CD4-positive, alpha-beta T cell treated with Interleukin-15 for 1 hour (primary cell): ENCODE measurements at regions not wholly inside any gene's neighbourhood (a gene's known extent, or its start where the extent isn't known, plus 50 kb on each side); places are given as distances from the start of the nearest gene placed in this dataset.
"Not testable (repeated sequence)": the region's sequence is repeated elsewhere in the genome, so short reads cannot be mapped to it uniquely, and the experiment has no call there.

ENCODE experiments used
- DNase-seq: peaks from one replicate; pipeline ENCODE4 v3.0.0-alpha.2; 2020

DNA sequence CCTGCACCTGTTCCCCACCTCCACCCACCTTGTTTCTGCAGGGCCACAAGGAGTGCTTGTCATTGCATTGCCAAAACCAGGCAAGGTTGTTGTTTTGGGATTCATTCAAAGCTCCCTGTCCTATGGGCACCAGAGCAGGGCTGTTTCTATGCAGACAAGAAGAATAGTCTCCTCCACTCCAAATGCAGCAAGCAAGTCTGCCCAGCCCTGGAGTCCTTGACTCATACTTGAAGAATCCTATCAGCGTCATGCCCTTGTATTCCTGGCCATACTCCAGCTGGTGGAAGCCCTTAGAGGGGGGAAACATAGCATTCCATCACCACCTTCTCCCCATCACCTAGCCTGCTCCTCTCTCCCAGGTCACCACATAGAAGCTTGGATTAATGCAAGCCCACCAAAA is 145.3 kb upstream of the ECI2 start:
- DNase-seq, result no peak

DNA sequence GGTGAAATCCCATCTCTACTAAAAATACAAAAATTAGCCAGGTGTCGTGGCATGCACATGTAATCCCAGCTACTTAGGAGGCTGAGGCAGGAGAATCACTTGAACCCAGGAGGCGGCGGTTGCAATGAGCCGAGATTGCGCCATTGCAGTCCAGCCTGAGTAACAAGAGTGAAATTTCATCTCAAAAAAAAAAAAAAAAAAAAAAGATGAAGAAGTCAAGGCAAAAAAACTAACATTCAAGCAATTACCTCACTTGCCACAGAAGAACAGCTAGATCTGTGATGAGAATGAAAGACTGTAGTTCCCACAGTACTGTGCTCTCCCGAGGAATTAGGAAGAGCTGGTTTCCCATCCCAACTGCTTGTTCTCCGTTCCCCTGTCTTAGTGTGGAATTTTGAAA is 144.7 kb upstream of the ECI2 start:
- no peak for DNase-seq

DNA sequence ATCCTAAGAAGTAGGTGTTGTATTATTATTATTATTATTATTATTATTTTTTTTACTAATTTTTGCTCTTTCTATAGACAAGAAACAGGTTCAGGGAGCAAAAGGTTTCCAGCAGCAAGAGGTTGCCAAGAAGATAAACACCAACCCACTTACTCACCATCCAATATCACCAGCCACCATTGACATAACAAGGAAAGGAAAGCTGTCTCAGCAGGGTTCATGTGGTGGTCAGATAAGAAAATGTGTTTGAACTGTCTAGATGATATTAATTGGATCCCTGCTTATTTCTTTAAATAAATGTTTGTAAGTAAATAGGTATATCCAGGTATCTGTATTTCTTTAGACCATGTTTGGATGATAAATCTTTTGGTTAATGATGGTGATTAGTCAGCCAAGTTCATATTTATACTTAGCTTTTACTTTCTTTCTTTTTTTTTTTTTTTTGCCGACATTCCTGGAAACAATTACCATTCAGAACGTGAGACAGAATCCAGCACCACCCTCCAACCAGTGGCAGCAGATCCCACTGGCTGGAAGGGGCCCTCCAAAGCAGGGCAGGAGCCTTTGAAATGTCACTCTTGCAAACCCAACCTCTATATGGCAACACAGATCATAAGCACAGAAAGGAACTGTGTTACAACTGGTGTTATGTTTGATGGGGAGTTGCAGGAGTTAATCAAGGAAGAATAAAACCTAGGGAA is 139.2 kb upstream of the ECI2 start:
- no peak for DNase-seq

DNA sequence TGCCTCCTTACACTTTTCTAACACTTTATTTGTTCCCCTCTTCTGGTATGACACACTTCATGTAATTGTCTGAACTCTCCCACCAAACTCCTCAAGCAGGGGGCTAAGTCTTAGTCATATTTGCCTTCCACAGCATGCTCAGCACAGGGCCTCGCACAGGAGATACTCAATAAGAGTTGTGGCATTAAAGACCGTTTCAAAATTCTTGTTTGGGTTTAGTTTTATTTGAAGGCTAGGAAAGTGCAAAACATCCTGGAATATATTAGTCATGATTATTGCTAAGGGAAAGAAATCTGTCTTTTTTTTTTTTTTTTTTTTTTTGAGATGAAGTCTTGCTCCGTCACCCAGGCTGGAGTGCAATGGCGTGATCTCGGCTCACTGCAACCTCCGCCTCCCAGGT is 137.6 kb upstream of the ECI2 start:
- no peak for DNase-seq

DNA sequence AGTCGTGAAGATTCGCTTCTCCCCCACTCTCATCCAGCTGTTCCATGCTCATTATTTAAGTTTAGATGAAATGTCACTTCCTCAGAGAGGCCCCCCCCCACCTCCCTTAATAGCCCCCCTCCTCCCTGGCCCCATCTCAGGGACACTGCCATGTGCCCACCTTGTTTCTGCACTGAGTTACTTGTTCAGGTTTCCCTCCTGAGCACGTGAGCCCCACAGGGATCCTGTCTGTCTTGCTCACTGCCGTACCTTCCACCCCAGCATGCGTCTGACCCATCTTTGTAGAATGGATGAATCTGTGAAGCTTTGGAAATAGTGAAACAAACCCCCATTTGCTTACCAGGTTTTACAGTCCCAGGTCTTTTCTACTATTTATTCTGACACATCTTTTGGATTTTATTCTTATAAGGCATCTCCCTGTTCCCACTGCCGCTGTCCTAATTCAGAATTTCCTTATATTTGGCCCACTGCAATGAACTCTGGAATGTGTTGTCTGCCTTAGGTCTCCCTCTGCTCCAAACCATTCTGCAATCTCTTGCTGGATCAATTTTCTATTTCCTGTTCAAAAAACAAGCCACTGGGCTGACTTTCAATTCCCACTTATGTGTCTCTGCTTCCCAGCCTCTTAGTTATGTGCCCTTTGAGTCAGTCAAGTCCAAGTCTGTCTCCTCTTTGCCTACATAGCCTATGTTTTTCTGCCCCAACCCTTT is 136.5 kb upstream of the ECI2 start:
- no peak for DNase-seq

DNA sequence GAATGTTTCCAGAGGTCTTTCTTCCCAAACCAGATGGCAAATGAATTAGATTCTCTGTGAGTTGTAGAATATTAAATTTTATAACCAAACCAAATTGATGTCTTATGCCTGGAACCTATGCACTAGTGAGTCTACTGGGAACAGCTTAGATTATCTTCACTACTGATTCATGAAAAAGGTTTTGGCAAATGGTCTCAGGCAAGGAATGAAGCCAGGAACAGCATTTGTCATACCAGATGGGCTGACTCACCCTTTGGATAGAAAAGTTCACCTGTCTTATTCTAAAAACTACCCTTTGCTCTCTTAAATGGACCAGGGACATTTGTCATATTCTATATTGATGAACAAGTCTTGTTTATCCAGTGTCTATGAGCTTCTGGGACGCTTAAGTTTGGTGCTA is 135.4 kb upstream of the ECI2 start:
- no peak for DNase-seq

DNA sequence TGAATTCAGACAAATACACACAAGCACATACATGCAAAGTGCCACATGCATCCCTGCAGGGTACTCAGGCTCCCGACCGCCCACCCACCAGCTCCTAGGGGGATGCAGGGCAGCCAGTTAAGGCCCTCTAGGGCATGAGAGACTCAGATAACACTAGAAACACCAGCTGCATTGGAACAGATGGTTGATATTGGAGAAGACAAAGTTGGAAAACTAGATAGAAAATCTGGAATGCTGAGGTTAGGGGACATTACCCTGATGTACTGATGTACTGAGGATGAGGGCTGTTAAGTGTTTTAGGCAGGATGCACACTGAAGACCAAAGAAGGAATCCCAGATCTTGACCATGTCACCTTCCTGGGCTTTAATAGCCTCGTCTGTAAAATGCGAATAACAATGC is 134.6 kb upstream of the ECI2 start:
- DNase-seq, result no peak

DNA sequence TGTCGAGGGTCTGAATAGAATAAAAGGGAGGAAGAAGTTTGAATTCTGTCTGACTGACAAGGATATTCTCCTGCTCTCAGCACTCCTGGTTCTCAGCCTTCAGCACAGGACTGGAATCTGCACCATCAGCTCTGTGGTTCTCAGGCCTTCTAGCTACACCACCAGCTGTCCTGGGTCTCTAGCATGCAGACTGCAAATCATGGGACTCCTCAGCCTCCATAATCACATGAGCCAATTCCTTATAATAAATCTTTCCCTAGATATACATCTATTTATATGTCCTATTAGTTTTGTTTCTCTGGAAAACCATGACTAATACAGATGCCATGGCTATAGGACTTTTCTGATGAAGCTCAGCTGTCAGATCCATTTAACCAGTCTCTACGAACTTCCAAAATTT is 132.8 kb upstream of the ECI2 start:
- no peak for DNase-seq

DNA sequence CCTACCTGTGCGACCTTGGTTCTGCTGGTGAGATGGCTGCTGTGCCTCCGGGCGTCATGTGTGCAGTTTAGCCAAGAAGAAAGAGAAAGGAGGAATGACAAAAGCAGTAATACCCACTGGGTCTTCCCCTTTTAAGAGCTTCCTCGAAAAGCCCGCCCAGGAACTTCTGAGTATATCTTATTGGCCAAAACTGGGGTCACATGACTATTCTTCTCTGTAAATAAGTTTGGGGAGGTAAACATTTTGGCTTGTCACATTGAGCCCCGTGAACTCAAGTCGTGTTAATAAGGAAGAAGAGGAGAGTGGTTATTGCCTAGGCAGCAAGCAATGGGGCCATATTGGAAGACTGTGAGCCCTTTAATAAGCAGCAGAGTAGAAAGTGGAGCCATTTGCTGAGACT is 130.4 kb upstream of the ECI2 start:
- DNase-seq, result no peak

DNA sequence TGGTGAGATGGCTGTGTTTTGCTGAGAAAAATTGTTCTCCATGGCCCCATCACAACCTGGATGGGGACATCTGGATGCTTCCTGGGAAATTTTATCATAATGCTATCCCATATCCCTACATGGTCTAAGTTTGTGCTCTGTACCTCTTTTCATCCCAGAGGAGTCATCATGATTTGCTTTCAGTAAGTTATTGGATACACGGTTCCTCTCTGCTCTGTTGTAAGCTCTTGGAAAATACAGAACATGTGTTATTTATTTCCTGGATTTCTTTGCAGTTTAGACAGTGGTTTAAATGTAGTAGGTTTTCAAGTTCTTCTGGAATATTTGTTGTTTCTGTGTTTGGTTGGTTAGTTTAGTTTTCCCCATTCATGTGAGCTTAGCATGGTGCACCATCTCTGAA is 129.2 kb upstream of the ECI2 start:
- no peak for DNase-seq

DNA sequence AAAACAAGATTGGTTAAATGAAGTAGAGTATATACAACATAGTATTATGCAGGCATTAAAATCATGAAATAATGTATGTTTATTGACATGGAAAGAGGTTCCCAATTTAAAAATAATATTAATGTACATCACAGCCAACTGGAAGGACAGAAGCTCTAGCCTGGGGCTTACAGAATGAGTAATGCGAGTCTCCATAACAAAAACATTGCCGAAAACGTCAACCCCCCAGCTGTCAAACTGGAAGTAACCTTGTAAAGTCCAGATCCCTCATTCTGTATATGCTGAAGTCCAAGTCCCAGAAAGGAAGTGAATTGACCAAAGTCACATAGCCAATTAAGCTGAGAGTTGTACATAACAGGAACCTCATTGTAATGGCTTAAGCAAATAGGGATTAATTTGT is 128.7 kb upstream of the ECI2 start:
- DNase-seq, result no peak

DNA sequence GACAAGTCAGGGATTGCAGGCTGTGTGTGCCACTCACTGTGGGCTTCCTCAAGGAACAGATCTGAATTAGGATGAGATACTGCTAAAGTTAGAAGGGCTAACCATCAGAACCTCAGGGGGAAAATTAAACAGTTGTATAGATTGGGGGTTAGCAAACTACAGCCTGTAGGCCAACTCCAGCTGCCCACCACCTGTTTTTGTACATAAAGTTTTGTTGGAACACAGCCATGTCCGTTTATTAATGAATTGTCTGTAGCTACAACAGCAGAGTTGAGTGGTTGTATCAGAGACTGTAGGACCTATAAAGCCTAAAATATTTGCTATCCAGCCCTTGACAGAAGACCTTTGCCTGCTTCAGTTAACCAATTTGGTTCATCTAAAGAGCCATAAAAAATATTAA is 127.2 kb upstream of the ECI2 start:
- DNase-seq, result no peak

DNA sequence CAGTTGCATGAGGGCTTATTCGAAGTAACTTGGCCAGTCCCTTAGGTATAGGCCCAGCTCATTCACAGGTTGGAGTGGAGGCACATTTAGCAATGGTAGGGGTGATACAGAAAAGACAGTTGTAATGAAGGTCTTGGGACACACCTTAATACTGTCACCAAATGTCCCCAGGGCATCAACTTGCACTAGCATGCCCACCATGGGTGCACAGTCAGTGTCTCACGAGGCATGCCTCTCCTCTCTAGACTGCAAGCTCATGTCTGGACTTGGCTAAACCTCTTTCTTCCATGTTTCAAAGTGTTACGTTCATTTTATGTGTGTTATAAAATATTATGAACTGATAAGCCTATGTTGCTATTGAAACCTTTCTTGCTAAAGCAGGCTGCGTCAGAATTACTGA is 124.0 kb upstream of the ECI2 start:
- DNase-seq, result no peak

DNA sequence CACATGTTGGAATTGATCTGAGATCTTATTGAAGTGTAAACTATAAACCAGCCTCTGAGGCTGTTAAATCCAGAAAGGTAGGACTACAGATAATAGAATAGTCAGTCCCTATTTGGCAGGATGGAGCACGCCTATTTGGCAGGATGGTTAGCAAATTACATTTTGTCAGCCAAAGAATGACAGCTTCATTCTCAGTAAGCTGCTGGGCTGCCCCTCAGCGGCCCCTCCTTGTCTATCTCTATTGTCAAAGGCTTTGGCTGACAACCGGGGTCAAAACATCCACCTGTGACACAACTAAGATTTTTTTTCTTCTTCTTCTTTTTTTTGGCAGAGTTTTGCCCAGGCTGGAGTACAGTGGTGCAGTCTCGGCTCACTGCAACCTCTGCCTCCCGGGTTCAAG is 123.4 kb upstream of the ECI2 start:
- no peak for DNase-seq

DNA sequence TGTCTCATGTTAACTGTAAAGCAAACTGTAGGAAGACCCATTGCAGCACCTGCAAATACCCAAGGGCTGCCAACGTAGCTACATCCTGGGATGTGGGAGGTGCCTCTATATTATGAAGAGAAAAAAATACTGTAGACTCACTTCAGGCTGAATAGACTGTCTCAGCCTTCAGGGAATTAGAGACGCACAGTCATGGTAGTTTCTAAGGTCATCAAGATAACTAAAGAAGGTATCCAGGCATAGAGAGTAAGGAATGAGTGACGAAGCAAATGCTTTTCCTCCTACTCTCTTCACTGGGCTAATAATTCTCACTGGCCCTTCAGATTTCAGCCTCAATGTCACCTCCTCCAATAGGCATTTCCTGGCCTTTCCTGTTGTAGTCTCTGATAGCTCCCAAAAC is 121.6 kb upstream of the ECI2 start:
- no peak for DNase-seq

DNA sequence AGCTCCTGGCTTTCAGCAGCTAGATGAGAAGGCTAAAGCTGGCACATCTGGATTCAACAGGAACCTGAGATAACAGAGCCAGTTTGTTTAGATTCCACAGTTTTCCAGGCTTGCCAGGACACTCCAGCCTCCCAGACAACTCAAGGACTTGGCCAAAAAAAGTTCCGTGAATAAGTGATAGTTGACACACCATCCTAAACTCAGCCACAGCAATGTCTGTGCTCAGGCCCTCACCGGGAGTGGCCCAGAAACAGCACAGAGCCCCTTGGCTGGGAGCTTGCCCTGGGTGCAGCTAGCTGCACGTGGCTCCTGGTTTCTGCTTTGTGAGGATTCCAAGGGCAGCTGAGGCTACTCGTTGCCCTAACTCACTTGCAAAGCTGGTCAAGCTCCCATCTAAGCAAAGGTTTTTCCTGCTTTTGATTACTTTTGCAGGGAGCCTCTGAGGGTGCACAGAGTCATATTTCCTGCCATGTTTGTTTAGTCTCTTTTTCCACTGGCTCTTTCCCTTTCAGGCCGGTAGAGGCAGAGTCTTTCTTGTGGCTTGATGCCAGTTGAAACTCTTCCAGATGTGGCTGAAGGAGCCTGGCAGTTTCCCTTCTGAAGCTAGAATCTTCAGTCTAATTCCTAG is 118.3 kb upstream of the ECI2 start:
- DNase-seq, result no peak

DNA sequence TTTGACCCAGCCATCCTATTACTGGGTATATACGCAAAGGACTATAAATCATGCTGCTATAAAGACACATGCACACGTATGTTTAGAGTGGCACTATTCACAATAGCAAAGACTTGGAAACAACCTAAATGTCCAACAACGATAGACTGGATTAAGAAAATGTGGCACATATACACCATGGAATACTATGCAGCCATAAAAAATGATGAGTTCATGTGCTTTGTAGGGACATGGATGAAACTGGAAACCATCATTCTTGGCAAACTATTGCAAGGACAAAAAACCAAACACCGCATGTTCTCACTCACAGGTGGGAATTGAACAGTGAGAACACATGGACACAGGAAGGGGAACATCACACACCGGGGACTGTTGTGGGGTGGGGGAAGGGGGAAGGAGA is 117.1 kb upstream of the ECI2 start:
- DNase-seq, result not testable (repeated sequence)

DNA sequence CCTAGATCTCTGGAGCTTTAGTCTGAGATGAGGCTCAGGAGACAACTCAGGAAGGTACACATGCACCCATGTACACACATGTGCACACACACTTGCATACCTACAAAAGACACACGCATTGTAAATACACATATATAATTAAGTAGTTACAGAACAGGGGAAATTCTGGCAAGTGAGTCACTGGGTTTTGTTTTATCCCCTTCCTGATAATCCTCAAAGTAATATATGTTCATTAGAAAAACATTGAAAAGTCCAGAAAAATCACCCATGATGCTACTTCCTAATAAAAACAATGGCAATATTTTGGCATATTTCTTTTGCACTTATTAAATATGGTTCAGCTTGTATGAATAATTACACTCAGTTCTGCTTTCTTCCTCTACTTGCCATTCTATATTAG is 115.3 kb upstream of the ECI2 start:
- DNase-seq, result no peak

DNA sequence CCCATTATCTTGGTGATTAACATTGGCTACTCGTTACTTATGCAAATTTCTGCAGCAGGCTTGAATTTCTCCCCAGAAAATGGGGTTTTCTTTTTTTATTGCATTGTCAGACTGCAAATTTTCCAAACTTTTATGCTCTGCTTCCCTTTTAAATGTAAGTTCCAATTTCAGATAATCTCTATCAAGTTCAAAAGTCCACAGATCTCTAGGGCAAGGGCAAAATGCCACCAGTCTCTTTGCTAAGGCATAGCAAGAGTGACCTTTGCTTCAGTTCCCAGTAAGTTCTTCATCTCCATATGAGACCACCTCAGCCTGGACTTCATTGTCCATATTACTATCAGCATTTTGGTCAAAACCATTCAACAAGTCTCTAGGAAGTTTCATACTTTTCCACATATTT is 108.5 kb upstream of the ECI2 start:
- DNase-seq, result not testable (repeated sequence)

DNA sequence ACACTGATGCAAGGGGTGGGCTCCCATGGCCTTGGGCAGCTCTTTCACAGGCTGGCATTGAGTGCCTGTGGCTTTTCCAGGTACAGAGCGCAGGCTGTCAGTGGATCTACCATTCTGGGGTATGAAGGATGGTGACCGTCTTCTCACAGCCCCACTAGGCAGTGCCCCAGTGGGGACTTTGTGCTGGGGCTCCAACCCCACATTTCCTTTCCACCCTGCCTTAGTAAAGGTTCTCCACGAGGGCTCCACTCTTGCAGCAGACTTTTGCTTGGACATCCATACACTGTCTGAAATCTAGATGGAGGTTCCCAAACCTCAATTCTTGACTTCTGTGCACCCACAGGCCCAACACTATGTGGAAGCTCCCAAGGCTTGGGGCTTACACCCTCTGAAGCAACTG is 107.9 kb upstream of the ECI2 start:
- no peak for DNase-seq

DNA sequence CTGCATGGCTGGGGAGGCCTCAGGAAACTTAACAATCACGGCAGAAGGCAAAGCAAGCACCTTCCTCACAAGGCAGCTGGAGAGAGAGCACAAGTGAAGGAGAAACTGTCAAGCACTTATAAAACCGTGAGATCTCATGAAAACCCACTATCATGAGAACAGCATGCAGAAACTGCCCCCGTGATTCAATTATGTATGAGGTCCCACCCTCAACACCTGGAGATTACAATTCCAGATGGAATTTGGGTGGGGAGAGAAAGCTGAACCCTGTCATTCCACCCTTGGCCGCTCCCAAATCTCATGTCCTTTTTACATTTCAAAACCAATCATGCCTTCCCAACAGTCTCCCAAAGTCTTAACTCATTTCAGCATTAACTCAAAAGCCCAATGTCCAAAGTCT is 107.2 kb upstream of the ECI2 start:
- no peak for DNase-seq

DNA sequence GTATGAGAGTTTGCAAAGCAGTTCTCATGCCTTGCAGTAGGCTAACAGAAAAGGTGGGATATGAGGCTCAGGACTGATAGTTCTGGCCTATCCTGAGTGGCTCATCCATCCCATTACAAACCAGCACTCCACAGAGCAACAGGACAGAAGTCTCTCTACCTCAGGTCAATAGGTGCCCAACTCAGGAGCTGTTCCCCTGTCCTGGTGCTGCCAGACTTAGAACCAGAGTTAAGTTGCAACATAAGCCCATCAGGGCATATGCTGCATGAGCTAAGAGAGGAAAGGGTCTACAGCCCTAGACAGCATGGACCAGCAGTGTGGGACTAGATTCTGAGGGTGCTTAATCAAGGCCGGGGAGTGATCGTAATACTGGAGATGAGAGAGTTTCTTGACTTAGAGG is 104.8 kb upstream of the ECI2 start:
- no peak for DNase-seq

DNA sequence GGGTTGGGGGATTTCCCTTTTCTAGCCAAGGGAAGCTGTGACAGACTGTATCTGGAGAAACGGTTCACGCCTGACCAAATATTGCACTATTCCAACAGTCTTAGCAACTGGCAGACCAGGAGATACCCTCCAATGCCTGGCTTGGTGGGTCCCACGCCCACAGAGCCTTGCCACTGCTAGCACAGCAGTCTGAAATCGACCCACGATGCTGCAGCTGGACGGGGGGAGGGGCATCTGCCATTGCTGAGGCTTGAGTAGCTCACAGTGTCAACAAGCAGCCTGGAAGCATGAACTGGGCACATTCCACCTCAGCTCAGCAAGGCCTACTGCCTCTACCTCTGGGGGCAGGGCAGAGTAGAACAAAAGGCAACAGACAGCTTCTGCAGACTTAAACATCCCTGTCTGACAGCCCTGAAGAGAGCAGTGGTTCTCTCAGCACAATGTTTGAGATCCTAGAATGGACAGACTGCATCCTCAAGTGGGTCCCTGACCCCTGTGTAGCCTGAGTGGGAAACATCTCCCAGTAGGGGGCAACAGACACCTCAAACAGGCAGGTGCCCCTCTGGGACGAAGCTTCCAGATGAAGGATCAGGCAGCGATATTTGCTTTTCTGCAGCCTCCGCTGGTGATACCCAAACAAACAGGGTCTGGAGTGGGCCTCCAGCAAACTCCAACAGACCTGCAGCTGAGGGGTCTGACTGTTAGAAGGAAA is 89.9 kb upstream of the ECI2 start:
- DNase-seq, result no peak
